GM18519 (cell line): ENCODE measurements at regions not wholly inside any gene's neighbourhood (a gene's known extent, or its start where the extent isn't known, plus 50 kb on each side); places are given as distances from the start of the nearest gene placed in this dataset.

Experiments used
- ATAC-seq: cut with Tn5 transposase; IDR thresholded peaks from one replicate; pipeline ENCODE4 v1.9.1; 2021; ENCODE audit warnings: mild to moderate bottlenecking, moderate library complexity; ENCODE audit not compliant: unreplicated experiment, low FRiP score

DNA sequence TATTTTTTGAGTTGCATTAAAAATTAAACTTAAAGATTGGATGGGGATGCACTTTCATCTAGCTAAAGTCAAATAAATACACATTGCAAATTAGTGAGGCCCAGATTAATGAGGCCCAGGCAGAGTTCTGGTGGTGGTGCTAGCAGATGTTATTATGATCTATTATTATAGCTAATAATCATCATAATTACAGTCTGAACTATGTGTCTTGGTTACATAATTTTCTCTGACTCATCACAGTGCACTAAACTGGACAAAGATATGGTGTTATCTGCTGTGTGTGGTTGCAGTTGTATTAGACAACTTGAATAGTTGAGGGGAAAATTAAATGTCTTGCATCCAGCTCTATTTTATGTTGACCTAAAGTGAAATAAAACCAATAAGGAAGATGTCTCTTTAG, 568.8 kb downstream of the TLR4 start:
- no peak for ATAC-seq

DNA sequence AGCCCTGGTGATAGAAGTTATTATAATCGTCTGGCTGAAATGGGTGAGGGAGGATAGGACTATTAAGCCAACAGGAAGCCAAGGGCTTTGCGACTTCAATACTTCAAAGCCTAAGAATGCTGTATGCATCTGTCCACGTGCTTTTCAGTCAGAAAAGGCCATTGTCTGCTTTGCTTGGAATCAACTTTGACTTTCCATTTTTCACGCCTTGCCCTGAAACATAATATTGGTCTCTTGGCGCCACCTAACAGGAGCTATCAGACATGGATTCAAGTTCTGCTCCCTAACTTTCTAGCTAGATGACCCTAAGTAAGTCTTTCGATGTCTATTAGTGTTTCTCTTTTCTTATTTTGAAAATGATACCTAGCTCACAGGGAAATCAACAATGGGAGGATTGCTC, 572.6 kb downstream of the TLR4 start:
- ATAC-seq: no peak

- ATAC-seq: no peak
These were observed 577.6 kb downstream of the TLR4 start for GRCh38 chr9:118281772-118282171.

DNA sequence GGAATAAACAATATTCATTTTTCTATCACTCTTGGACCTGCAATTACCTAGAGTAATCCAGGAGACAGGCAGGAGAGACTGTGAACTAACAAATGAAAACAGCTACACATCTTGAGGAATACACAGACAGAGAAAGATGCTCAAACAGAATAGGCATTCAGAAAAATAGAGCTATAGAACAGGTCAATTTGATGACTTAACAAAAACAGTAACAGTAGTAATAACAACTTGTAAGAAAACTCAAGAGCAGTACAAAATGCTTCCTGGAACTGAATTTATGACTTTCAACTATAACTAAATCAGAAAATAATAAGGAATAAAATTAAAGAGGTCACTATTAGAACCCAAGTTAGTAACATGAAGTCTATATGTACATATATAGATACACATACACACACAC, 579.3 kb downstream of the TLR4 start:
- ATAC-seq: no peak

DNA sequence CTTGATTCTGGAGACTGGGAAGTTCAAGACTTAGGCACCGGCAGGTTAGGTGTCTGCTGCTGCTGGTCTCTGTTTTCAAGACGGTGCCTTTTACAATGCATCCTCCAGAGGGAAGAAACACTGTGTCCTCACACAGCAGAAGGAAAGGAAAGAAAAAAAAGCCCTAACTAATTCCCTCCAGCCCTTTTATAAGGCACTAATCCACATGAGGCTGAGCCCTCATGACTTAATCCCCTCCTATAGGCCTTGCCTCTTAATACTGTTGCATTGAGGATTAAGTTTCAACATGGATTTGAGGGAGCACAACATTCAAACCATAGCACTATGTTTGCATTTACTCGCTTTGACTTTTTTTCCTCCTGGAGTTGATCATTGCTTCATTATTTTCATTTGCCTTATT, 585.9 kb downstream of the TLR4 start:
- ATAC-seq: no peak

DNA sequence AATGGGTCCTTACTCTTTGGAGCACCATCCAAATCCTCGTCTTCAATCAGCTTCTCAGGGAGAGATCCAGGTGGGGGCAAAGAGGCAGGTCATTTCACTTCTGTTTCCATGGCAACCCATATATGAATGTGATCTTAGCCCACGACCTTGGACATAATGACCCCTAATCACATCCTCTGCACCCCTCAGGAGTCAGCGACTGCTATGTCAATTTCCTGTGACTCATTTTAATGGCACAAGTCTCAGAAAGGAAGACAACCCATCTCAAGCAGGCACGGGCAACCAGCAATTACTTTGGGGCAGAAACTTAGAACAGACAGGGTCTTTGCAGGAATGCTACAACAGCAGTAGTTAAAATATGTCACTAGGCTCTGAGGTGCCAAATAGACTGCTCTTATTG, 591.2 kb downstream of the TLR4 start:
- ATAC-seq: no peak

- no peak for ATAC-seq
These were observed 598.5 kb downstream of the TLR4 start for GRCh38 chr9:118302721-118303120.

- ATAC-seq: no peak
These were observed 599.0 kb downstream of the TLR4 start for GRCh38 chr9:118303216-118303615.

DNA sequence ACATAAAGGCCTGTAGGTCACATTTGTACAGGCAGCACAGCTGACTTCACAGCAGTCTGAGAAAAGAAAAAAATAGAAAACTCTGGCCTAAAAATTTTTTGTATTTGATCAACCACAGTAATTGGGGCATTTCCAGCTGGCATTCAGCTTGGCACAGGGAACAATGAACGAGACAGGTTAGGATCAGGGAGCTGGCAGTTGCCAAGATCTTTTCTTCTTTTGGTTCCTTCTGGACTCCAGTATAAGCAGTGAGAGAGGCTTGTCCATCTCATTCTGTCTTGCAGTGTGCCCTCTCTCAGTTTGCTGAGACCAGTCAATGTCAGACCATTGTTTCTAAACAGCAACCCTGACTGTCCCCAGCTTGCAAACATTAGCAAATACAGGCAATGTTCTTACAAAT, 601.1 kb downstream of the TLR4 start:
- no peak for ATAC-seq

DNA sequence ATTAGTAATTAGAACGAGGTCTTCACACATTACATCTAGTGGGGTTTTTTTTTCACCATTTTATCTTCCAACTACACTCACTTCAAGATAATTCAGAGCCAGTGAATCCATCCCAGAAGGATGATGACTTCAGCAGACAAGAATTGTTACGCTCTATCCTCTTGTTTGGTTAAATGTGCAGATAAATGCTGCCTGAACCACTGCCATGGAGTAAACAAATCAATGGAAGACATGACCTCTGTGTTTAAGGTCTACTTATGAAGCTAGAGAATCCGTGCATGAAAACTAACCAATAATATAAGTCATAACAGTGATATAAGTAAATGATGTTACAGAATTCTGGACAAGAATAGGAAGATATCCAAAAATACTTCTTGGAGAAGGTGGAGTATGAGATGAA, 602.6 kb downstream of the TLR4 start:
- no peak for ATAC-seq

DNA sequence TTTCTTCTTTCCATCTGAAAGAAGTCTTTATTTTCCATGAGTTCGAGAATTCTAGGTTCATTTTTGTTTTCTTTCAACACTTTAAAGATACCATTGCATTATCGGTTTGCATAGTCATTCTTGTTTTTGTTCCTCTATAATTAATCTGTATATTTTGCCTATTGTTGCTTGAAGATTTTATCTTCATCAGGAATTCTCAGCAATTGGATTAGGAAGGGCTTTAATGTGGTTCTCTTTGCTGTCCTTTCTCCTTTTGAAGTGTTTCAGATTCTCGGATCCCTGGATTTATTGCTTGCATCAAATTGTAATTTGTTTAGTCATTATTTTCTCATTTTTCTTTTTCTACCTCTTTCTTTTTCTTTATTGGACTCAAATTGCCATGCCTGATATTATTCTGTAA, 609.8 kb downstream of the TLR4 start:
- no peak for ATAC-seq

DNA sequence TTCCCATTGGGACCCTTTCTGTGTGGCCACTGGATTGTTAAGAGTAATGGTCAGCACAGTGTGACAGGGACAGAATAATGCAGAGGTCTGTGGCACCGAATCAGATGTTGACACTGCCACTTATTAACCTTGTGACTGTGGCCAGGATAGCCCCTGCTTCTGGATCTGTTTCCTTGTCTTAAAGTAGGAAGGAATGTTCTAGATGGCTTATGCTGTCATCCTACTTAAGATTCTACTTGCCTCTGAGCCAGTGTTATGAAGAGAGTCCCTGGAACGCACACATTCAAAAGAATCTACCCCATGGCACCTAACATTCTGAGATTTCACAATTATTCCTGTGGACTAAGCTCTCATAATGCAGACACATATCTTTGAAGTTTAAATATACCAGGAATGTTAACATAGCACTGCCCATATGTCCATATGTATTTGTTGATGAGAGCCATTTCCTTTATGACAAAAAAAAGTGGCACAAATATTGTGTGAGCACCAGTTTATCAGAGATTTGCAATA, 612.7 kb downstream of the TLR4 start:
- no peak for ATAC-seq

DNA sequence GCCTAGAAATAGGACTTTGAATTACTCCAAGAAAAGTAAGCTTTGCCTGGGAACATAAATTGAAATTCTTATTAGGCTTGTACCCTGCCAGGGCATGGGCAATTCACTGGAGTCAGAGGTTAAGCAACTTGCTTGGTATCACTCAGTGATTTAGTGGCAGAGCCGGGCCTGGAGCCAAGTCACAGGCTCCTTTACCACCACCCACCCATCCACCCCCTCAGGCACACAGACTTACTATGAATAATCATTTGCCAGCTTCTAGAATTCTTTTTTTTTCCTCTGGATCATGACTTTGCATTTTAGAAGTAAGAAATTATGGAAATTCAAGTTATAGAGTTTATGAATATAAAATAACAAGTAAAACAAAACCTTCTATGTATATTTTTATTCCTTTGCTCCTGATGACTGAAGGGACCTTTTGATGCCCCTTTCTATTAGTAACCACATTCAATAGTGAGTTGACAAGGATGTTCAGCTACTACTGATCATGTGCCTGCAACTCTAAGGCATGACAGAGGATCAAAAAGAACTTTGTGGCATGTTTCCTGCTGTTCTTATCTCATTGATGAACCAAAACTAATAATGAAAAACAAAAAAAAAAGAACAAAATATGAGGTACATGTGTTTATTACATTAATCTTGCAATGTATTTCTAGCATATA, 614.7 kb downstream of the TLR4 start:
- no peak for ATAC-seq

DNA sequence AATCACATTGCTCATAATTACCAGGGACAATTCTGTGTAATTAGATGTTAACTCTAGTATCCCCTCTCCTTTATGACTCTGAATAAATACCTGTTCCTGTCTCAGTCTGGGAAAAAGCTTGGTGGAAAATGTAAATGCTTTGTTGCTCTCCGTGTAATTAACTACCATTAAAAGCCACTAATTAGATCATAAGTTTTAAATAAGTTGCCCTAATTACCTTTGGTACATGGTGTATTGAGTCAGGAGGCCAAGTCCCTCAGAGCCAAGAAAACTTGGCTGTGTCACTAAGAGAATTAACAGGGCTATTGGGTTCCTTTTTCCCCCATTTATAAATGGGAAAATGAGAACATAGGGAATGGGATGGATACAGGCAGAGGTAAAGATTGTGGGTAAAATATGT, 617.6 kb downstream of the TLR4 start:
- no peak for ATAC-seq

- ATAC-seq: no peak
These were observed 620.5 kb downstream of the TLR4 start for GRCh38 chr9:118324706-118325105.

GRCh38 chr9:118325757-118326156, 621.6 kb downstream of the TLR4 start:
- ATAC-seq: no peak

GRCh38 chr9:118326326-118326725, 622.1 kb downstream of the TLR4 start:
- ATAC-seq: no peak

GRCh38 chr9:118330191-118330986, 626.2 kb downstream of the TLR4 start:
- no peak for ATAC-seq

DNA sequence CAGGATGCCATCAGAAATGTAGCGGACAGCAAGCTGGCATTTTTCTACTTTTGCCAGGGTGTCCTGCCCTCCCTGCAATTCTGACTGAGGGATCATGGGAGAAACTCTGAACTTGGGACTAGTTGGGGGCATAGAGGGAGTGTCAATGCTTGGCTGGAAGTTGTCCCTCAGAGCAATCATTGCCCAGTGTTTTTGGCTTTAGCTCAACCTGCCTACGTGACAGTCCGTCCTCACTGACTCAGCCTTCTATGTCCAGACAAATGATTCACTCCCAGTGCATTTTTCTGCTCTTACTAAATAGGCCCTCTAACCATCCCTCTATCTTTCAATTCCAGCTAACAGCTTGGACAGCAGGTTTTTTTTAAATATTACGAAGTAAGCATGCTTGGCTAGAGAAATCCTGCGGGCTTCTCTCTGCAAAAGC, 627.4 kb downstream of the TLR4 start:
- no peak for ATAC-seq

- no peak for ATAC-seq
These were observed 632.2 kb downstream of the TLR4 start for GRCh38 chr9:118336250-118336942.

DNA sequence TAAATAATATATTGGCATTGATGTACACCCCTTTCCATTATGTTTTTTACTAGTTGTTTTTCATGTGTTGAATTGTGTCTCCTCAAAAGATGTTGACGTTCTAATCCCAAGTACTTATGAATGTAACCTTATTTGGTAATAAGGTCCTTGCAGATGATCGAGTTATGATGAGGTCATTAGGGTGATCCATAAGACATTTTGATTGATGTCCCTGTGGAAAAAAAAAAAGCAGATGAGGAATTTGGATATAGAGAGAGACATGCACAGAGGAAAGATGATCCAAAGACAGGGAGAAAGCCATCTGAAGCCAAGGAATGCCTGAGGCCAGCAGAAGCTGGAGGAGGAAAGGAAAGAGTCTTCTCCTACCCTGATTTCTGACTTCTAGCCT, 632.7 kb downstream of the TLR4 start:
- no peak for ATAC-seq
